PC-9 (cell line): ENCODE measurements at regions not wholly inside any gene's neighbourhood (a gene's known extent, or its start where the extent isn't known, plus 50 kb on each side); places are given as distances from the start of the nearest gene placed in this dataset.

Experiments
- BruUV-seq: library from RNA; stranded (reverse); fragments of 400-500 nt; replicated peaks from 2 replicates; lab custom pipeline; 2021; lab: Mats Ljungman, UMichigan
- CTCF ChIA-PET: fragments of 300-600 bp; sonication (Branson Sonifier 250); formaldehyde crosslinking; loops from one replicate; lab custom pipeline; 2022; ENCODE audit warnings: antibody characterized with exemption; lab: Charles Lee
- POLR2A ChIA-PET: fragments of 300-600 bp; sonication (Branson Sonifier 250); formaldehyde crosslinking; loops from one replicate; lab custom pipeline; 2022; ENCODE audit warnings: antibody characterized with exemption; ENCODE audit not compliant: unreplicated experiment; lab: Charles Lee
- DNase-seq, 2 experiments: peaks; one replicate each; pipeline versions ENCODE4 v3.0.0 to v3.0.0-alpha.2; 2015 to 2022; ENCODE audit warnings: mixed read lengths in 1 of 2
- H2AFZ ChIP-seq: fragments of 200-600 bp; sonication (generic); 2 replicates; pipeline ENCODE4 v1.8.1; 2017; ENCODE audit warnings: antibody characterized with exemption
- H3F3A ChIP-seq: fragments of 200-600 bp; sonication (generic); 2 replicates; pipeline ENCODE4 v1.8.1; 2017; ENCODE audit warnings: antibody characterized with exemption, mild to moderate bottlenecking, low read depth; ENCODE audit not compliant: insufficient read depth
- H3K27ac ChIP-seq: fragments of 200-600 bp; sonication (generic); 2 replicates; pipeline ENCODE4 v1.6.1; 2016; ENCODE audit warnings: mixed run types
- H3K27me3 ChIP-seq: fragments of 200-600 bp; sonication (generic); 2 replicates; pipeline ENCODE4 v1.6.1; 2016; ENCODE audit warnings: low read depth, mixed run types; ENCODE audit not compliant: insufficient read depth
- H3K36me3 ChIP-seq: fragments of 200-600 bp; sonication (generic); 2 replicates; pipeline ENCODE4 v1.6.1; 2016; ENCODE audit warnings: low read depth, mixed run types
- H3K4me1 ChIP-seq: fragments of 200-600 bp; sonication (generic); replicated peaks from 2 replicates; pipeline ENCODE4 v1.6.1; 2016; ENCODE audit warnings: mixed run types; ENCODE audit not compliant: insufficient read depth
- H3K4me2 ChIP-seq: fragments of 200-600 bp; sonication (generic); 2 replicates; pipeline ENCODE4 v1.6.1; 2017; ENCODE audit warnings: mixed run types
- H3K4me3 ChIP-seq: fragments of 200-600 bp; sonication (generic); 2 replicates; pipeline ENCODE4 v1.6.1; 2016; ENCODE audit warnings: mixed run types
- H3K79me2 ChIP-seq: fragments of 200-600 bp; sonication (generic); 2 replicates; pipeline ENCODE4 v1.6.1; 2017; ENCODE audit warnings: low read depth, mixed run types
- H3K9me2 ChIP-seq: fragments of 200-600 bp; sonication (generic); 2 replicates; pipeline ENCODE4 v1.8.1; 2017; ENCODE audit warnings: mild to moderate bottlenecking; ENCODE audit not compliant: insufficient read depth
- H3K9me3 ChIP-seq: fragments of 200-600 bp; sonication (generic); 2 replicates; pipeline ENCODE4 v1.8.1; 2016; ENCODE audit warnings: low read depth; ENCODE audit not compliant: insufficient read depth
- H4K20me1 ChIP-seq: fragments of 200-600 bp; sonication (generic); 2 replicates; pipeline ENCODE4 v1.8.1; 2017; ENCODE audit not compliant: insufficient read depth
- EZH2 ChIP-seq: fragments of 200-600 bp; sonication (generic); IDR thresholded peaks from 2 replicates; pipeline ENCODE4 v1.8.0; 2017; ENCODE audit warnings: antibody characterized with exemption, low read depth
- intact Hi-C: fragments of 100-400 bp; cut with micrococcal nuclease; formaldehyde crosslinking; loops from one replicate; pipeline ENCODE4 v1.10.0; 2022; ENCODE audit not compliant: unreplicated experiment
- TF ChIP-seq, protein P1 (sequence below): fragments of 200-600 bp; sonication (generic); conservative IDR thresholded peaks from 2 replicates; pipeline ENCODE4 v1.6.1; 2017; ENCODE audit warnings: mixed run types, antibody characterized with exemption, mild to moderate bottlenecking, moderate library complexity

DNA sequence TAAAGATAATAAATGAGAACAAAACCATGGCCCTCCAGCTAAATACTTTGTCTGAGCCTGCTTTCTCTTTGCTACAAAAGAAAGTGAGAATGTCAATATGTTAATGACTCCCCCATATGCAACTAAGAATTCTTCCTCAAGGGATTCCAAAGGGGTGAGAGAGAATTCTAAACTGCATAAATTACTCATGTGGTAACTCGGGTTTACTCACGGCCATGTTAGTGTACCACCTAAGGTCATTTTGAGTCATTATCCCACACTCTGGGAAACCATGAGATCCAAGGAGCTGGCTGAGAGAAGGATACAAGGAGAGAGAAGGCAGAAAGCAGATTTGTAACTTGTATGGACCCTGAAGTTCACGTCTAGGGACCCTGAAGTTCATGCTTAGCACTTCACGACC is 190.3 kb downstream of the DHX15 start:
- intact Hi-C loops, result no loop called here
- no peaks in the 10 kb centered on the region for H3K9me3 ChIP-seq
- no peaks in the 10 kb centered on the region for H4K20me1 ChIP-seq
- ChIA-PET POLR2A (no interaction called here), CTCF (no interaction called here)
- H3K27me3 ChIP-seq, result peaks cover 16% of the 10 kb centered on the region
- no peaks in the 10 kb centered on the region for H3K9me2 ChIP-seq
- no peak for DNase-seq
- H2AFZ ChIP-seq, result no peak overlapping the region
- H3K36me3 ChIP-seq, result no peaks in the 10 kb centered on the region
- no peaks in the 10 kb centered on the region for H3F3A ChIP-seq
- H3K4me3 ChIP-seq, result no peak overlapping the region
- no peaks in the 10 kb centered on the region for H3K4me1 ChIP-seq
- TF ChIP-seq, protein P1, sequence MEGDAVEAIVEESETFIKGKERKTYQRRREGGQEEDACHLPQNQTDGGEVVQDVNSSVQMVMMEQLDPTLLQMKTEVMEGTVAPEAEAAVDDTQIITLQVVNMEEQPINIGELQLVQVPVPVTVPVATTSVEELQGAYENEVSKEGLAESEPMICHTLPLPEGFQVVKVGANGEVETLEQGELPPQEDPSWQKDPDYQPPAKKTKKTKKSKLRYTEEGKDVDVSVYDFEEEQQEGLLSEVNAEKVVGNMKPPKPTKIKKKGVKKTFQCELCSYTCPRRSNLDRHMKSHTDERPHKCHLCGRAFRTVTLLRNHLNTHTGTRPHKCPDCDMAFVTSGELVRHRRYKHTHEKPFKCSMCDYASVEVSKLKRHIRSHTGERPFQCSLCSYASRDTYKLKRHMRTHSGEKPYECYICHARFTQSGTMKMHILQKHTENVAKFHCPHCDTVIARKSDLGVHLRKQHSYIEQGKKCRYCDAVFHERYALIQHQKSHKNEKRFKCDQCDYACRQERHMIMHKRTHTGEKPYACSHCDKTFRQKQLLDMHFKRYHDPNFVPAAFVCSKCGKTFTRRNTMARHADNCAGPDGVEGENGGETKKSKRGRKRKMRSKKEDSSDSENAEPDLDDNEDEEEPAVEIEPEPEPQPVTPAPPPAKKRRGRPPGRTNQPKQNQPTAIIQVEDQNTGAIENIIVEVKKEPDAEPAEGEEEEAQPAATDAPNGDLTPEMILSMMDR, result no peak
- no peak for TF ChIP-seq EZH2
- H3K4me2 ChIP-seq, result no peak overlapping the region
- no peaks in the 10 kb centered on the region for H3K79me2 ChIP-seq
- H3K27ac ChIP-seq, result no peak overlapping the region
- no TSS peak for BruUV-seq

DNA sequence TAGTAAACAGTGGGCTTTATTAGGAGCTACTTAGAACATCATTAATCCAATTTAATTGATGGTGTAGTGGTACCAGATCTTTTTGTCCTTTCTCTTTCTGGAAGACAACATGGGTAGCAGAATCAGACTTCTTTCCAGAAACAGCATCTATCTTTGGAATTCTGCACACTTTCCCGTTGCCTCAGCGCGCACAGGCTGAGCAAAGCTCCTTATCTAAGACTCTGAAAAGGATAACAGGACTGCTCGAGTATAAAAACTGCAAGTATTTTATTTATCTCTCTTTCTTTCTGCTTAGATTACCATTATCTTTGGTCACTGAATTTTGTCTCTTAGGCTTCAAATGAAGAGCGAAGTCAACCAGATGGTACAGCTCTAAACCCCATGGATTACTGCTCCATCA is 191.7 kb downstream of the DHX15 start:
- TF ChIP-seq EZH2, result no peak
- TF ChIP-seq, protein P1, result no peak
- no peak overlapping the region for H3K27ac ChIP-seq
- no peak overlapping the region for H3K4me3 ChIP-seq
- H3K4me1 ChIP-seq, result no peaks in the 10 kb centered on the region
- ChIA-PET CTCF (no interaction called here), POLR2A (no interaction called here)
- no TSS peak for BruUV-seq
- no peaks in the 10 kb centered on the region for H3K36me3 ChIP-seq
- no peaks in the 10 kb centered on the region for H4K20me1 ChIP-seq
- H2AFZ ChIP-seq, result no peak overlapping the region
- no peaks in the 10 kb centered on the region for H3K9me2 ChIP-seq
- H3K27me3 ChIP-seq, result peaks cover 16% of the 10 kb centered on the region
- no peaks in the 10 kb centered on the region for H3F3A ChIP-seq
- H3K79me2 ChIP-seq, result no peaks in the 10 kb centered on the region
- no peak overlapping the region for H3K4me2 ChIP-seq
- no peaks in the 10 kb centered on the region for H3K9me3 ChIP-seq
- DNase-seq, result no peak
- intact Hi-C loops, result no loop called here

DNA sequence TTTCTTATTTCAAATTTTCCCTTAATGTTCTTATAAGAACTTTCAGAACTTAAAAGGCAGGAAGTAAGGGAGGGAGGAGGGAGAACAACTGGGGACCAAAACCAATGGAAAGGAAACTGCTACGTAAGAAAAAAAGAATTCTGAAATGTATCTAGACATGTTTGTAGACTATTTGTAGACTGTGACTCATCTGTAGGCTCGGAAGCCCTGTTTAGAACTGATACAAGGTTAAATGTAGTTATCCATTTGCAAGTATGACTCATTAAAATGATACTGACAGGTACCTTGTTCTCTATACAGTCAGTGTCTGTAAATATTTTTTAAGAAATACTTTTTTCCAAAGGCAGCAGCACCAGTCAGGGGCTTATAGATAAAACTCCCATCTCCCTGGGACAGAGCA is 202.0 kb downstream of the DHX15 start:
- Histone ChIP-seq H3K4me2 (no peak overlapping the region), H3K9me2 (no peaks in the 10 kb centered on the region), H4K20me1 (no peaks in the 10 kb centered on the region), H3K79me2 (no peaks in the 10 kb centered on the region), H3F3A (no peaks in the 10 kb centered on the region), H3K9me3 (no peaks in the 10 kb centered on the region), H3K27ac (no peak overlapping the region), H3K36me3 (no peaks in the 10 kb centered on the region), H2AFZ (no peak overlapping the region), H3K4me1 (no peaks in the 10 kb centered on the region), H3K4me3 (no peak overlapping the region), H3K27me3 (peaks cover 10% of the 10 kb centered on the region)
- CTCF ChIA-PET, result no interaction called here
- intact Hi-C loops, result no loop called here
- POLR2A ChIA-PET, result no interaction called here
- TF ChIP-seq EZH2, result no peak
- BruUV-seq, result no TSS peak
- DNase-seq, result no peak

DNA sequence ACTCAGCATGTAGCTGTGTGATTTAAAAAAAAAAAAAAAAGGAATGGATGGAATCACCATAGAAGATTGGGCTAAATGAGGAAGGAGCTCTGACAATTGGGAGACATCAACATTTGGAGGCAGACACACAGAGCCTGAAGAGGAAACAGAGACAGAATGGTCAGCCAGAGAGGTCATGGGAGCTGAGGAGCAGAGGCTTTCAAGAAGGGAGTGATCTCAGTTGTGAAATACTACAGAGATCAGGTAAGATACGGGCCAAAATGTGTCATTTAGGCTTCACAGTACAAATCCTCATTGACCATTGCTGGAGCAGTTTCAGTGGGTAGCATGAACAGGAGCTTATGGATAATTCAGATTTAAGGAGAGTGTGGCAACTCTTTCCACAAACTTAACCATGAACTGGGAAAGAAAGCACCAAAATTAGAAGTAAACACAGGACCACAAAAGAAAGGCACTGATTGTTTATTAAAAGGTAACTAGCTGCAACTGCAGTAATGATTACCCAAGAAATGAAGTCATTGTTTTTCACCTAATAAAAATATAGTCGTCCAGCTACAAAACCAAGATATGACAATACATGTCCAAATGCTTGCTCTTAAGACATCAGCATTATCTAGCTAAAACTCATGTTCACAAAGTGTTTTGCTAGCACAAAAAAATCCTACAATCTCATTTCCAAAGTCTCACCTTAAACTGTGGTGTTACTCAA is 203.2 kb downstream of the DHX15 start:
- H3K4me3 ChIP-seq, result no peak overlapping the region
- no peak for DNase-seq
- peaks cover 23% of the 10 kb centered on the region for H3K27me3 ChIP-seq
- ChIA-PET POLR2A (no interaction called here), CTCF (no interaction called here)
- no peak for TF ChIP-seq EZH2
- TF ChIP-seq, protein P1, result no peak
- no peak overlapping the region for H3K27ac ChIP-seq
- H3K36me3 ChIP-seq, result no peaks in the 10 kb centered on the region
- no peak overlapping the region for H3K4me2 ChIP-seq
- H3F3A ChIP-seq, result no peaks in the 10 kb centered on the region
- no peaks in the 10 kb centered on the region for H3K4me1 ChIP-seq
- H3K9me3 ChIP-seq, result no peaks in the 10 kb centered on the region
- intact Hi-C loops, result no loop called here
- no peaks in the 10 kb centered on the region for H3K9me2 ChIP-seq
- BruUV-seq, result no TSS peak
- H3K79me2 ChIP-seq, result no peaks in the 10 kb centered on the region
- H2AFZ ChIP-seq, result no peak overlapping the region
- no peaks in the 10 kb centered on the region for H4K20me1 ChIP-seq
